BE2C (cell line): ENCODE measurements at regions not wholly inside any gene's neighbourhood (a gene's known extent, or its start where the extent isn't known, plus 50 kb on each side); places are given as distances from the start of the nearest gene placed in this dataset.
A peak's percentile ranks its signal among the peaks of the same experiment; 100 is the strongest.
"Not testable (repeated sequence)": the region's sequence is repeated elsewhere in the genome, so short reads cannot be mapped to it uniquely, and the experiment has no call there.

Experiments
- DNase-seq: peaks from one replicate; pipeline ENCODE4 v3.0.0-alpha.2; 2020
- H3K27me3 ChIP-seq: fragments of 250-450 bp; sonication (Bioruptor Pico); 2 replicates; pipeline ENCODE4 v1.5.1; 2020; ENCODE audit warnings: mild to moderate bottlenecking
- H3K36me3 ChIP-seq: fragments of 250-450 bp; sonication (Bioruptor Pico); 2 replicates; pipeline ENCODE4 v1.5.1; 2020; ENCODE audit warnings: mild to moderate bottlenecking
- H3K4me1 ChIP-seq: fragments of 250-450 bp; sonication (Bioruptor Pico); 2 replicates; pipeline ENCODE4 v1.5.1; 2020
- H3K4me3 ChIP-seq: 2 replicates; pipeline ENCODE4 v1.5.1; 2011; ENCODE audit warnings: low read depth, low read length
- H3K9me3 ChIP-seq: fragments of 250-450 bp; sonication (Bioruptor Pico); 2 replicates; pipeline ENCODE4 v1.5.1; 2020
- CTCF ChIP-seq: IDR thresholded peaks from 2 replicates; pipeline ENCODE4 v1.5.1; 2012; ENCODE audit warnings: mild to moderate bottlenecking, low read depth, low read length

GRCh38 chr1:87426463-87427249, 98.0 kb downstream of the LMO4 start:
- H3K9me3 ChIP-seq: no peaks in the 10 kb centered on the region
- no peak overlapping the region for H3K4me3 ChIP-seq
- H3K27me3 ChIP-seq: no peaks in the 10 kb centered on the region
- no peaks in the 10 kb centered on the region for H3K36me3 ChIP-seq
- no peaks in the 10 kb centered on the region for H3K4me1 ChIP-seq
- DNase-seq: peak; percentile 18
- no peak for TF ChIP-seq CTCF

- no peaks in the 10 kb centered on the region for H3K36me3 ChIP-seq
- no peak for TF ChIP-seq CTCF
- H3K9me3 ChIP-seq: no peaks in the 10 kb centered on the region
- H3K4me1 ChIP-seq: no peaks in the 10 kb centered on the region
- DNase-seq: no peak
- no peak overlapping the region for H3K4me3 ChIP-seq
- no peaks in the 10 kb centered on the region for H3K27me3 ChIP-seq
Measured at GRCh38 chr1:87428367-87428766, 99.7 kb downstream of the LMO4 start.

- no peak for DNase-seq
- Histone ChIP-seq H3K27me3 (no peaks in the 10 kb centered on the region), H3K4me3 (no peak overlapping the region), H3K4me1 (no peaks in the 10 kb centered on the region), H3K36me3 (no peaks in the 10 kb centered on the region), H3K9me3 (no peaks in the 10 kb centered on the region)
- no peak for TF ChIP-seq CTCF
Measured at GRCh38 chr1:87428883-87429282, 100.2 kb downstream of the LMO4 start.

GRCh38 chr1:87432685-87433084, 104.0 kb downstream of the LMO4 start:
- no peak for TF ChIP-seq CTCF
- DNase-seq: no peak

GRCh38 chr1:87433101-87433500, 104.4 kb downstream of the LMO4 start:
- not testable (repeated sequence) for H3K9me3 ChIP-seq, H3K4me1 ChIP-seq, H3K4me3 ChIP-seq, DNase-seq, H3K36me3 ChIP-seq, H3K27me3 ChIP-seq

More at GRCh38 chr1:87432685-87433084, 104.0 kb downstream of the LMO4 start:
- H3K27me3 ChIP-seq: no peaks in the 10 kb centered on the region
- no peak overlapping the region for H3K4me3 ChIP-seq
- H3K4me1 ChIP-seq: no peaks in the 10 kb centered on the region
- H3K9me3 ChIP-seq: no peaks in the 10 kb centered on the region
- no peaks in the 10 kb centered on the region for H3K36me3 ChIP-seq

- no peak overlapping the region for H3K4me3 ChIP-seq
- H3K36me3 ChIP-seq: no peaks in the 10 kb centered on the region
- no peaks in the 10 kb centered on the region for H3K27me3 ChIP-seq
- no peaks in the 10 kb centered on the region for H3K4me1 ChIP-seq
- DNase-seq: no peak
- no peaks in the 10 kb centered on the region for H3K9me3 ChIP-seq
- no peak for TF ChIP-seq CTCF
Measured at GRCh38 chr1:87435484-87435883, 106.8 kb downstream of the LMO4 start.

GRCh38 chr1:87436115-87436514, 107.4 kb downstream of the LMO4 start:
- DNase-seq, H3K4me1 ChIP-seq, H3K27me3 ChIP-seq, H3K9me3 ChIP-seq, H3K4me3 ChIP-seq, H3K36me3 ChIP-seq: not testable (repeated sequence)
